ENCODE measurements at regions not wholly inside any gene's neighbourhood (a gene's known extent, or its start where the extent isn't known, plus 50 kb on each side); places are given as distances from the start of the nearest gene placed in this dataset.

DNA sequence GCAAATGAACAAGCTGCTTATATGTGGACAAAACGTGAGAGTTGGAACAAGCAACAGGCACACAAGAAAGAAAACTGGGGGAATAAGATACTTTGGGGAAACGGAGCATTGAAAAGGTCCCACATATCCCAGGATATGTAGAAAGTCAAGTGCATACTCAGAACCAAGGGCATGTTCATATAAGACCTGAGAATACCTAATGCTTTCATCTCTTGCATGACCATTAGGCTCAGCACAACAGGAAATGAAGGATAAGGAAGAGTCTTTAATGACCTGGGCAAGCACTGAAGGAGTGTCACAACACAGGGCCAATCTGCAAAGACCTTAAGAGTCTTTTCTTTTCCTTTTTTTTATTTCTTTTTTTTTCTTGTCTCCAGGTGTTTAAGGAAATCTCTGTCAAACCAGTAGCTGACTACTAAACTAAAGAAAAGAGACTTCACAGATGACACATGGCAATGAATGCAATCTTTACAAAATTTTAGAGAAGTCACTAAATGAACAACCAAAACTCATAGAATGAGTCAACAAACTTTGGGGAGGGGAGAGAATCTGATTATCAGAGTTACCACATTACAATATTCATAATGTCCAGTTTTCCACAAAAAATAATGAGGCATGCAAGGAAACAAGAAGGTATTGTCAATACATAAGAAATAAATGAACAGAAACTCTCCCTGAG is 67.9 kb upstream of the STK26 start:
- TF ChIP-seq, protein P1, sequence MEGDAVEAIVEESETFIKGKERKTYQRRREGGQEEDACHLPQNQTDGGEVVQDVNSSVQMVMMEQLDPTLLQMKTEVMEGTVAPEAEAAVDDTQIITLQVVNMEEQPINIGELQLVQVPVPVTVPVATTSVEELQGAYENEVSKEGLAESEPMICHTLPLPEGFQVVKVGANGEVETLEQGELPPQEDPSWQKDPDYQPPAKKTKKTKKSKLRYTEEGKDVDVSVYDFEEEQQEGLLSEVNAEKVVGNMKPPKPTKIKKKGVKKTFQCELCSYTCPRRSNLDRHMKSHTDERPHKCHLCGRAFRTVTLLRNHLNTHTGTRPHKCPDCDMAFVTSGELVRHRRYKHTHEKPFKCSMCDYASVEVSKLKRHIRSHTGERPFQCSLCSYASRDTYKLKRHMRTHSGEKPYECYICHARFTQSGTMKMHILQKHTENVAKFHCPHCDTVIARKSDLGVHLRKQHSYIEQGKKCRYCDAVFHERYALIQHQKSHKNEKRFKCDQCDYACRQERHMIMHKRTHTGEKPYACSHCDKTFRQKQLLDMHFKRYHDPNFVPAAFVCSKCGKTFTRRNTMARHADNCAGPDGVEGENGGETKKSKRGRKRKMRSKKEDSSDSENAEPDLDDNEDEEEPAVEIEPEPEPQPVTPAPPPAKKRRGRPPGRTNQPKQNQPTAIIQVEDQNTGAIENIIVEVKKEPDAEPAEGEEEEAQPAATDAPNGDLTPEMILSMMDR (IDR thresholded peaks at IDR 0.05; ENCODE audit: unreplicated experiment): no peak
- H3K27me3 Mint-ChIP-seq (ENCODE audit: insufficient read depth, unreplicated experiment): peaks cover 81% of the 10 kb centered on the region
- DNase-seq (ENCODE audit: unreplicated experiment): no peak
- ChIA-PET POLR2A (interaction anchor here (0.7 kb wide), 1 partner anchor 127 kb away, joined by 4 read pairs; no protein-coding TSS in a partner anchor), CTCF (interaction anchor here (0.7 to 0.9 kb wide), 2 partner anchors 20 to 478 kb away, joined by 3 to 4 read pairs; no protein-coding TSS in a partner anchor)
- intact Hi-C loops (cut with micrococcal nuclease): no loop called here
- H3K4me3 Mint-ChIP-seq (ENCODE audit: unreplicated experiment): no peak overlapping the region
- no peak overlapping the region for H3K27ac Mint-ChIP-seq (ENCODE audit: low read depth, unreplicated experiment)
- no peaks in the 10 kb centered on the region for H3K4me1 Mint-ChIP-seq (ENCODE audit: insufficient read depth, unreplicated experiment)
- no peaks in the 10 kb centered on the region for H3K9me3 Mint-ChIP-seq (ENCODE audit: unreplicated experiment)
- BruUV-seq (replicated peaks): no TSS peak
- H3K36me3 Mint-ChIP-seq (ENCODE audit: insufficient read depth, unreplicated experiment): no peaks in the 10 kb centered on the region

DNA sequence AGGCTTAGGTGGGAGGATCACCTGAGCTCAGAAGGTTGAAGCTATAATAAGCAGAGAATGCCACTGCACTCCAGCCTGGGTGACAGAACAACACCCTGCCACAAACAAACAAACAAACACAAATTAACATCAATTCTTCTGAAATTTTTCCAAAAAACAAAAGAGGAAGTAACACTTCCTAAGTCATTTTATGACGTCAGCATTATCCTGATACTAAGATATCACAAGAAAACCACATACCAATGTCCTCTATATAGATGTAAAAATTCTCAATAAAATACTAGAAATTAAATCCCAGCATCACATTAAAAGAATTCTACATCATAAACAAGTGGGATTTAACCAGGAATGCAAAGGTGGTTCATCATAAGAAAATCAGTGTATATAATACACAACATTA is 64.4 kb upstream of the STK26 start:
- DNase-seq (ENCODE audit: unreplicated experiment): no peak
- Mint-ChIP-seq H3K27ac (ENCODE audit: low read depth, unreplicated experiment) (no peak overlapping the region), H3K36me3 (ENCODE audit: insufficient read depth, unreplicated experiment) (no peaks in the 10 kb centered on the region), H3K4me3 (ENCODE audit: unreplicated experiment) (no peak overlapping the region), H3K4me1 (ENCODE audit: insufficient read depth, unreplicated experiment) (no peaks in the 10 kb centered on the region), H3K9me3 (ENCODE audit: unreplicated experiment) (peaks cover 7% of the 10 kb centered on the region), H3K27me3 (ENCODE audit: insufficient read depth, unreplicated experiment) (peaks cover 85% of the 10 kb centered on the region)
- ChIA-PET CTCF (no interaction called here), POLR2A (no interaction called here)
- TF ChIP-seq, protein P1 (IDR thresholded peaks at IDR 0.05; ENCODE audit: unreplicated experiment): no peak
- intact Hi-C loops (cut with micrococcal nuclease): no loop called here
- no TSS peak for BruUV-seq (replicated peaks)

DNA sequence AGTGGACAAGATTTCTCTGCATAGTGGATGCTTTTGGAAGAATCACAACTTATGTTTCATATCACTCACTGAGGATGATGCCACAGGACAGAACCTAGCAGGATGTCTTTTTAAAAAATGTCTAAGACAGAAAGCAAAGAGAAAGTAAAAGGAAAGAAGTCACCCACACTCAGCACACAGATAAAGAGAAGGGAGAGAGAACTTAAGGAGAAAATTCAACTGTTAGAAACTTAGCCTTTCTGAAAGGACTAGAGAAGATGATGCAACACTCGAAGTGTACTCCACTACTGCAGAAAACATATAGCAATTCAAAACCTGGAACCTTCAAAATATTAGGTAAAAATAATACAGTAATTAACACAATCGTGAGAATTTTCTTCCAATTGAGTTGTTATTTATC is 52.8 kb upstream of the STK26 start:
- BruUV-seq (replicated peaks): no TSS peak
- CTCF ChIA-PET: no interaction called here
- H3K27me3 Mint-ChIP-seq (ENCODE audit: insufficient read depth, unreplicated experiment): no peaks in the 10 kb centered on the region
- peaks cover 9% of the 10 kb centered on the region for H3K9me3 Mint-ChIP-seq (ENCODE audit: unreplicated experiment)
- intact Hi-C loops (cut with micrococcal nuclease): no loop called here
- H3K36me3 Mint-ChIP-seq (ENCODE audit: insufficient read depth, unreplicated experiment): no peaks in the 10 kb centered on the region
- POLR2A ChIA-PET: no interaction called here
- no peaks in the 10 kb centered on the region for H3K4me1 Mint-ChIP-seq (ENCODE audit: insufficient read depth, unreplicated experiment)
- no peak for DNase-seq (ENCODE audit: unreplicated experiment)
- H3K27ac Mint-ChIP-seq (ENCODE audit: low read depth, unreplicated experiment): no peak overlapping the region
- TF ChIP-seq, protein P1 (IDR thresholded peaks at IDR 0.05; ENCODE audit: unreplicated experiment): no peak
- H3K4me3 Mint-ChIP-seq (ENCODE audit: unreplicated experiment): no peak overlapping the region

All from MCF 10A (cell line).